Testis (tissue), 2 donors: ENCODE measurements at regions not wholly inside any gene's neighbourhood (a gene's known extent, or its start where the extent isn't known, plus 50 kb on each side); places are given as distances from the start of the nearest gene placed in this dataset.

Source experiments
- POLR2A ChIP-seq: fragments of 450-650 bp; IDR thresholded peaks from one replicate; pipeline ENCODE4 v1.6.1; 2017; ENCODE audit warnings: antibody characterized with exemption, mild to moderate bottlenecking, moderate library complexity
- TF ChIP-seq, protein P1 (sequence below), 3 experiments: fragments of 450-650 bp in 2 of 3; fragments of 200-600 bp in 1 of 3; sonication (generic) in 1 of 3; IDR thresholded peaks; one replicate each; pipeline ENCODE4 v1.5.1; 2016 to 2019; ENCODE audit warnings: antibody characterized with exemption in 3 of 3, mild to moderate bottlenecking in 2 of 3, moderate library complexity in 1 of 3

DNA sequence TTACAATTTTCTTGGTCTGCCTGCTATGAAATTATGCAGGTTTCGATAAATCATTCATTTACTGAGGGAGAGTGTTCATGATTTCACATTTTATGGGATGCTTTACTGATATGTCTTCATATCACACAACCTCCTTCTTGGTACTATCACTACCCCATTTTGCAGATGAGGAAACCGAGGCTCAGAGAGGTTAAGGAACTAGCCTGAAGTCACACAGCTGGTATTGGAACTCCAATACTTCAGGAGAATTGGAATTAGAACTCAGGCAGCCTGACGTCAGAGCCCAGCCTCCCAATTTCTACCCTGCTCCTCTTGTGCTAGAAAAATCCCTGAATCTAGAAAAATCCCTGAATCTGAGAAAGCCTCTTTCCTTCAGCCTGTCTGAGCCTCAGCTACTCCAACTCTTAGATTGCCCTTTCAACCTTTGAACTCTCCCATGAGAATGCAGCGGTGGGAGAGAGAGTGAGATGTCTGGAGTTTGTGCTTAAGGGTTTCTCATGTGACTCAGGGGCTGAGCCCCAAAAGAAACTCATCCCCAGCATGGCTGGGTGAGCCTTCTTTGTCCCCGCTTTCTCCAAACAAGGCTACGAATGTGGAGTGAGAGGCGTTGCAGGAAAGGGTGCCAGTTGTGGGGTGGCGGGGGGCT, 50.8 kb upstream of the IFNLR1 start:
- TF ChIP-seq, protein P1, sequence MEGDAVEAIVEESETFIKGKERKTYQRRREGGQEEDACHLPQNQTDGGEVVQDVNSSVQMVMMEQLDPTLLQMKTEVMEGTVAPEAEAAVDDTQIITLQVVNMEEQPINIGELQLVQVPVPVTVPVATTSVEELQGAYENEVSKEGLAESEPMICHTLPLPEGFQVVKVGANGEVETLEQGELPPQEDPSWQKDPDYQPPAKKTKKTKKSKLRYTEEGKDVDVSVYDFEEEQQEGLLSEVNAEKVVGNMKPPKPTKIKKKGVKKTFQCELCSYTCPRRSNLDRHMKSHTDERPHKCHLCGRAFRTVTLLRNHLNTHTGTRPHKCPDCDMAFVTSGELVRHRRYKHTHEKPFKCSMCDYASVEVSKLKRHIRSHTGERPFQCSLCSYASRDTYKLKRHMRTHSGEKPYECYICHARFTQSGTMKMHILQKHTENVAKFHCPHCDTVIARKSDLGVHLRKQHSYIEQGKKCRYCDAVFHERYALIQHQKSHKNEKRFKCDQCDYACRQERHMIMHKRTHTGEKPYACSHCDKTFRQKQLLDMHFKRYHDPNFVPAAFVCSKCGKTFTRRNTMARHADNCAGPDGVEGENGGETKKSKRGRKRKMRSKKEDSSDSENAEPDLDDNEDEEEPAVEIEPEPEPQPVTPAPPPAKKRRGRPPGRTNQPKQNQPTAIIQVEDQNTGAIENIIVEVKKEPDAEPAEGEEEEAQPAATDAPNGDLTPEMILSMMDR (IDR thresholded peaks at IDR 0.05): no peak
- TF ChIP-seq POLR2A: no peak
